ENCODE measurements at regions not wholly inside any gene's neighbourhood (a gene's known extent, or its start where the extent isn't known, plus 50 kb on each side); places are given as distances from the start of the nearest gene placed in this dataset.

- DNase-seq (ENCODE audit: extremely low read depth, low read depth) = no peak
- TF ChIP-seq, protein P1, sequence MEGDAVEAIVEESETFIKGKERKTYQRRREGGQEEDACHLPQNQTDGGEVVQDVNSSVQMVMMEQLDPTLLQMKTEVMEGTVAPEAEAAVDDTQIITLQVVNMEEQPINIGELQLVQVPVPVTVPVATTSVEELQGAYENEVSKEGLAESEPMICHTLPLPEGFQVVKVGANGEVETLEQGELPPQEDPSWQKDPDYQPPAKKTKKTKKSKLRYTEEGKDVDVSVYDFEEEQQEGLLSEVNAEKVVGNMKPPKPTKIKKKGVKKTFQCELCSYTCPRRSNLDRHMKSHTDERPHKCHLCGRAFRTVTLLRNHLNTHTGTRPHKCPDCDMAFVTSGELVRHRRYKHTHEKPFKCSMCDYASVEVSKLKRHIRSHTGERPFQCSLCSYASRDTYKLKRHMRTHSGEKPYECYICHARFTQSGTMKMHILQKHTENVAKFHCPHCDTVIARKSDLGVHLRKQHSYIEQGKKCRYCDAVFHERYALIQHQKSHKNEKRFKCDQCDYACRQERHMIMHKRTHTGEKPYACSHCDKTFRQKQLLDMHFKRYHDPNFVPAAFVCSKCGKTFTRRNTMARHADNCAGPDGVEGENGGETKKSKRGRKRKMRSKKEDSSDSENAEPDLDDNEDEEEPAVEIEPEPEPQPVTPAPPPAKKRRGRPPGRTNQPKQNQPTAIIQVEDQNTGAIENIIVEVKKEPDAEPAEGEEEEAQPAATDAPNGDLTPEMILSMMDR (IDR thresholded peaks at IDR 0.05; ENCODE audit: low read depth, low read length) = no peak
Measured at GRCh38 chr14:73780391-73780790, 66.2 kb upstream of the PNMA1 start.

- TF ChIP-seq, protein P1 (IDR thresholded peaks at IDR 0.05; ENCODE audit: low read depth, low read length) = no peak
- DNase-seq (ENCODE audit: extremely low read depth, low read depth) = no peak
Measured at GRCh38 chr14:73778736-73779135, 64.6 kb upstream of the PNMA1 start.

DNA sequence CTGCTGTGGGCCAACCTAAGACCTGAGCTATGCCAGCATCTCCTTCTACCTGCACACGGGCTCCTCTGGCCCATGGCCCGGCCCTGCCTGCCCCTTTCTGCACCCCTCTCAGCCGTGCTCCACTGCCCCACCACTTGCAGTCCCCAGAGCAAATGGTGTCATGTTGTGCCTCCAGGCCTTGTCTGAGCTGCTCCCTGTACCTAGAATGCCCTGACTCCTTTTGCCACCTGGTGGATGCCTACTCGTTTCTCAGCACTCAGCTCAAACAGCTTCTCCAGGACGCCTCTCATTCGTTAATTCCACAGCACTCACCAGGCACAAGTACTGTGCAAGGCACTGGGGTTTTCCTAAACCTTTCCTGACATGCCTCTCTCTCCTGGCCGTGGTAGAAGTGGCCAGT lies 63.2 kb upstream of the PNMA1 start:
- TF ChIP-seq, protein P1 (IDR thresholded peaks at IDR 0.05; ENCODE audit: low read depth, low read length) = no peak
- no peak for DNase-seq (ENCODE audit: extremely low read depth, low read depth)

DNA sequence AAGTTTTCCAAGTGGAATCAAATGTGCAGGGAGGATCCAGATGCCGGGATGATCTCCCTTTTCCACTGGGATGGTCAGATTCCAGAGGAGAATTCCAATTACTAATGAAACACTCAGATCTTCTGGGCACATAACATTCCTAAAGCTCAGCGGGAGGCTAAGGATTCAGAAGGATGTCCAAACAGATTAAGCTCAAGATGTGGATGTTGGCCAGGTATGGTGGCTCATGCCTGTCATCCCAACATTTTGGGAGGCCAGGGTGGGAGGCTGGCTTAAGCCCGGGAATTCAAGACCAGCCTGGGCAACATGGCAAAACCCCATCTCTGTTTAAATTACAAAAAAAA lies 62.0 kb upstream of the PNMA1 start:
- TF ChIP-seq, protein P1 (IDR thresholded peaks at IDR 0.05; ENCODE audit: low read depth, low read length) = no peak
- DNase-seq (ENCODE audit: extremely low read depth, low read depth) = no peak

- DNase-seq (ENCODE audit: extremely low read depth, low read depth) = no peak
- TF ChIP-seq, protein P1 (IDR thresholded peaks at IDR 0.05; ENCODE audit: low read depth, low read length) = no peak
Measured at GRCh38 chr14:73775339-73776193, 61.4 kb upstream of the PNMA1 start.

DNA sequence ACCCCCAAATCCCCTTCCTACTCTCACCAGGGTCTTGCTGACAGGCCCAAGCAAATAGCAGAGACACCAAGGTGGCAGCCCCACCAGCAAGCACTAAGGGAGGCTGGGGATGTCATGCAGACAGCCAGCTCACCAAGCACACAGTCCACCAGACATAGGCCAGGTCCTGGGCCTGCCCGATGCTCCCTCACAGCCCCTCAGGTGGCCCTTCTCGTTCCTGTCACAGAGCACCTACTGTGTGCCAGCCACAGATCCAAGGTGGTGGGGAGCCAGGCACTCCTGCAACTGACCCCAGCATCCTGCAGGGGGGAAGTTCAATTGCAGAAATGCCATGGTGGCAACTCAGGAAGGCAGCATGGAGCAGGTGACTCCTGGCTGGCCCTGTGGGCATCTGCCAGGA lies 60.5 kb upstream of the PNMA1 start:
- TF ChIP-seq, protein P1 (IDR thresholded peaks at IDR 0.05; ENCODE audit: low read depth, low read length) = no peak
- DNase-seq (ENCODE audit: extremely low read depth, low read depth) = no peak

GRCh38 chr14:73774241-73774570 lies 60.0 kb upstream of the PNMA1 start:
- no peak for DNase-seq (ENCODE audit: extremely low read depth, low read depth)
- TF ChIP-seq, protein P1 (IDR thresholded peaks at IDR 0.05; ENCODE audit: low read depth, low read length) = no peak

Measured in AG09319 (cell line).